CD1c-positive myeloid dendritic cell (primary cell): ENCODE measurements at regions not wholly inside any gene's neighbourhood (a gene's known extent, or its start where the extent isn't known, plus 50 kb on each side); places are given as distances from the start of the nearest gene placed in this dataset.
"Not testable (repeated sequence)": the region's sequence is repeated elsewhere in the genome, so short reads cannot be mapped to it uniquely, and the experiment has no call there.

Source experiments
- DNase-seq: peaks from one replicate; pipeline ENCODE4 v3.0.0-alpha.2; 2016; ENCODE audit errors: extremely low spot score

- no peak for DNase-seq
Observed at GRCh38 chr5:108530706-108531105, 148.8 kb upstream of the FBXL17 start.

- no peak for DNase-seq
Observed at GRCh38 chr5:108529381-108529780, 147.5 kb upstream of the FBXL17 start.

GRCh38 chr5:108528655-108529054 lies 146.8 kb upstream of the FBXL17 start:
- no peak for DNase-seq

- no peak for DNase-seq
Observed at GRCh38 chr5:108524564-108524963, 142.7 kb upstream of the FBXL17 start.

- DNase-seq: peak; percentile 13
Observed at GRCh38 chr5:108523360-108523759, 141.5 kb upstream of the FBXL17 start.

- peak; percentile 44 for DNase-seq
Observed at GRCh38 chr5:108521841-108522506, 140.1 kb upstream of the FBXL17 start.

- no peak for DNase-seq
Observed at GRCh38 chr5:108521011-108521700, 139.3 kb upstream of the FBXL17 start.

- DNase-seq: no peak
Observed at GRCh38 chr5:108516785-108517184, 134.9 kb upstream of the FBXL17 start.

GRCh38 chr5:108515517-108516105 lies 133.7 kb upstream of the FBXL17 start:
- no peak for DNase-seq

- no peak for DNase-seq
Observed at GRCh38 chr5:108508979-108509378, 127.1 kb upstream of the FBXL17 start.

GRCh38 chr5:108507631-108508030 lies 125.7 kb upstream of the FBXL17 start:
- no peak for DNase-seq

GRCh38 chr5:108505608-108506007 lies 123.7 kb upstream of the FBXL17 start:
- DNase-seq: no peak

- DNase-seq: no peak
Observed at GRCh38 chr5:108504974-108505373, 123.1 kb upstream of the FBXL17 start.

GRCh38 chr5:108503986-108504385 lies 122.1 kb upstream of the FBXL17 start:
- no peak for DNase-seq

- DNase-seq: not testable (repeated sequence)
Observed at GRCh38 chr5:108495615-108496014, 113.7 kb upstream of the FBXL17 start.

- no peak for DNase-seq
Observed at GRCh38 chr5:108487951-108488350, 106.1 kb upstream of the FBXL17 start.

GRCh38 chr5:108484035-108484434 lies 102.1 kb upstream of the FBXL17 start:
- DNase-seq: no peak

GRCh38 chr5:108481355-108481931 lies 99.5 kb upstream of the FBXL17 start:
- no peak for DNase-seq

GRCh38 chr5:108472237-108472636 lies 90.3 kb upstream of the FBXL17 start:
- no peak for DNase-seq

- DNase-seq: no peak
Observed at GRCh38 chr5:108467563-108467962, 85.7 kb upstream of the FBXL17 start.

GRCh38 chr5:108461628-108462367 lies 79.9 kb upstream of the FBXL17 start:
- DNase-seq: no peak

GRCh38 chr5:108459769-108460168 lies 77.9 kb upstream of the FBXL17 start:
- DNase-seq: no peak
